GM19324 (cell line): ENCODE measurements at regions not wholly inside any gene's neighbourhood (a gene's known extent, or its start where the extent isn't known, plus 50 kb on each side); places are given as distances from the start of the nearest gene placed in this dataset.

Experiments
- ATAC-seq: cut with Tn5 transposase; IDR thresholded peaks from one replicate; pipeline ENCODE4 v1.9.1; 2021; ENCODE audit warnings: mild to moderate bottlenecking, moderate library complexity; ENCODE audit not compliant: unreplicated experiment, low FRiP score

- no peak for ATAC-seq
These were observed 79.5 kb downstream of the FAM161A start for GRCh38 chr2:61774351-61774750.

DNA sequence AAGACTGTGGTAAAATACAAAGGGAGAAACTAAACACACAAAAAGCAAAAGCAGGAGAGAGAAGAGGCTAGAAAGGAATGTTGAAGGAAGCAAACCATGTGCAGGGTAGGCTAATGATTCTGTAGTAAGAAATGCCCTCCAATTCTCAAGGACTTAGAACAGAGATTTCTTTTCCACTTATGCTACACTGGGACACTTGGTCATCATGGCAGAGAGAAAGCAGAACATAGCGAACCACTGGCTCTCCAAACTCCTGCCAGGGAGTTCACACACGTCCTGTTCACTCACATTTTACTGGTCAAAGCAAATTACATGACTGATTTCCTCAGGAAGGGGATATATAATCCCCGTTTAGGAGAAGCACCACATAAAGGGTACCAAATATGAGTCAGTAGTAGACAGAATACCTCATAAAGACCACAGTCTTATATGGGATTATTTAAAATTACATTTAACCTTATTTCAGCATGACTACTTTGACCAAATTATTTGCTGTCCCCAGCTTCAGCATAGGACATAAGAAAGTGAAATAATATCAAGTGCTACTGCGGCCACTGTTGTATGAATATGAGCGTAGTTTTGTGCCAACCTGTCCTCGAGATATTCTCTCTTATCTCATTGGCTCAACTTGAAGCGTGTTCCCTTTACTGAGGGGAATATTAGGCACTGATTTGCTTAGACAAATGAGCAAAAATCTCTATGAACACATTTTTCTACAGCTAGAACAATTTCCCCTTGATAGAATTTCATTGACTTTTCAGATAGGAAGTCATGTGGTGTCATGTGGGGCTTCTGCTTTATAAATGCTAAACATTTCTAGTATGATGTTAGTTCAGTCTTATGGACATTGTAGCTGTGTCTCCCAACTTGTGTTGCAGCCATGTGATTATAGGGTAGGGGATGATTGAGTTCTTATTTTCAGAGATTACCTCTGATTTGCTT, 81.7 kb downstream of the FAM161A start:
- no peak for ATAC-seq

GRCh38 chr2:61770746-61771145, 83.1 kb downstream of the FAM161A start:
- no peak for ATAC-seq

DNA sequence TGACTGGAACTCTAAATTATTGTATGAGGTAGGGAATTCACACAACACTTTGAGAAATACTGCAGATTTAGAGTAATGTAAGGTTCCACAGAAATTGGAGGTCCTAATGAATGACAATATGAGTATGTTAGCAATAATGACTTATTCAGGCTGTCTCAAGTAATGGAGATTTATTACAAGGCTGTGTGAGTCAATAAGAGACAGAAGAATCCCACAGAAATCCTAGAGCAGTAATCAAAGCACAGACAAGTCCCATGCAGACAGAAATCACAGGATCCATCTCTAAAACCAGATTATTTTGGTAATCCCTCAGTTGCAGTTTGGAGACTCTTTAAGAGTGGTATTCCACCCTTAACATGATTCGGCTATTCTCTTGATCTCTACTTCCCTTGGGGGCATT, 83.6 kb downstream of the FAM161A start:
- ATAC-seq = no peak

GRCh38 chr2:61769093-61769675, 84.7 kb downstream of the FAM161A start:
- ATAC-seq = no peak

GRCh38 chr2:61764035-61764800, 89.6 kb downstream of the FAM161A start:
- ATAC-seq = peak; percentile 100

- peak; percentile 7 for ATAC-seq
These were observed 90.2 kb downstream of the FAM161A start for GRCh38 chr2:61763605-61764034.

- no peak for ATAC-seq
These were observed 91.6 kb downstream of the FAM161A start for GRCh38 chr2:61762292-61762691.

DNA sequence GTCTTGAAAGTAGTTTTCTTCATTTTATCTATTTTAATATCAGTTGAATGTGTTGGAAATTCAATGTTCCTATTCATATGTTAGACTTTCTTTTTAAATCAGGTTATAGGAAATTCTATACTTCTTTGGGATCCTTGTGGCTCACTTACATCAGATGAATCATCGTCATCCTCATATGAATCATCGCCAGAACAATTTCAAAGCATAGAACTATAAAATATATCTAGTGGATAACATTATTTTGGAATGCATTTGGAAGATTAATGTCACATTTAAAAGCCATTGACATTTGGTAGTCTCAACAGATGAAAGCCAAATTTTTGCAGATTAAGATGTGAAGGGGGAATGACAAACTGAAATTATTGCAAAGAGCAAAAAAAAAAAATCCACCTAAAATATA, 94.1 kb downstream of the FAM161A start:
- no peak for ATAC-seq

DNA sequence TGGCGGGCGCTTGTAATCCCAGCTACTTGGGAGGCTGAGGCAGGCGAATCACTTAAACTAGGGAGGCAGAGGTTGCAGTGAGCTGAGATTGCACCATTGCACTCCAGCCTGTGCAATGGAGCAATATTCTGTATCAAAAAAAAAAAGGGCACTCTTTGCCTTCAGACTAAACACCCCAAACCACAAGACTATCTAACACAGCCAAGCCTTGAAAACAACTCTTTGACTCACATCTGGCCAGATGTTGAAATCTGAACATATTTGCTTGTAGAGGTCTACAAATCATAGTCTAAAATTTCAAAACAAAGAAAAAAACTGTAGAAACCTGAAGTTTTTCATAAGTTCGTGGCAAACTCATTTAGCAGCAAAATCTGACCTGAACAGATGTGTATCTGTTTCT, 94.9 kb downstream of the FAM161A start:
- ATAC-seq = no peak

GRCh38 chr2:61758159-61758558, 95.7 kb downstream of the FAM161A start:
- no peak for ATAC-seq

- no peak for ATAC-seq
These were observed 100.3 kb downstream of the FAM161A start for GRCh38 chr2:61753512-61753911.

- ATAC-seq = no peak
These were observed 103.2 kb downstream of the FAM161A start for GRCh38 chr2:61750624-61751023.

- no peak for ATAC-seq
These were observed 110.9 kb downstream of the FAM161A start for GRCh38 chr2:61742955-61743354.

DNA sequence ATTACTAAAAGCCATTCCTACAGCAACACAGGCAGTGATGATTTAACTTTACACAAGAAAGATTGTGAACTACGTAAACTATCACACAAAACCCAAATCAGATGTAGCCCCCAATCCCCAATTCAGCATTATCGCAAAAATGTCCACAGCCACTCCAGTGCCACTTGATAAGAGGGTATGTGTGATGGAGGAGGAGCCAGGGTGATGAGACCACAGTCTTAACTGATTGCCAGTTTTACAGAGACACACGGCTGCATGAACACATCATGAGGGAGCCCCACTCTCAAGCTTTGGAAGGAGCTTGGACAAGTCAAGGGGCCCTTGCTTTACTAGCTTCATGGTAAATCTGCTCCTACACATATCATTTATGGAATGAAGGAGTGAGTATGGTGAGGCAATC, 116.0 kb downstream of the FAM161A start:
- no peak for ATAC-seq

GRCh38 chr2:61736953-61737352, 116.9 kb downstream of the FAM161A start:
- no peak for ATAC-seq

DNA sequence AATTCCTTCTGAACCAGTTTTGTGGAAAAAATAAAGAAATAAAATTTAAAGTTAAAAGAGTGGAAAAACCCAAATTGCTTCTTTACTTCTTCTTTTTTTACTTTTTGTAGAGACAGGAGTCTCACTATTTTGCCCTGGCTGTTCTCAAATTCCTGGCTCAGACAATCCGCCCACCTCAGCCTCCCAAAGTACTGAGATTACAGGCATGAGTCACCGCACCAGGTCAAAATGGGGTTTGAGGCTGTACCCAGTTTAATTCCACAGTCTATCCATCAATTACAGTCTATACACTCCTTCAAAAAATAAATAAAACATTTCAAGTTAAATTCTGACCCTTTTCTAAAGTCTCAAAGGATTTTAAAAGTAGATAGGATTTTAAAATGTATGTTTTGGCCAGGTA, 120.3 kb downstream of the FAM161A start:
- ATAC-seq = no peak

DNA sequence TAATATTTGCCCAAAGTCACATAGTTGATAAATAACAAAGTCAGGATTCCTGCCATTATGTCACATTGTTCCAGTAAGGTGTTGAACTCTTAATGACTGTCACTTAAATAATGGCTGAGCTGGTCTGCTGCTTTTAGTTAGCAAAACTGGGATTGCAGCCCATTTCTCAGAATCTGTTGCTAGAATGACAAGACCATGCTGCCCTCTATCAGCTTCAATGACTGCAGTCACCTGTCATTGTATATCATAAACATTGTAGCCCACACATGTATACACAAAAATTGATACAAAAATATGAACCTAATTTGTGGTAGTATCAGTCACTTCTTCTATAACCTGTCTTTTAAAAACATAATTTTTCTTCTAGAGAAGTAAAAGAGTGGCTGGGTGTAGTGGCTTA, 121.1 kb downstream of the FAM161A start:
- ATAC-seq = no peak

DNA sequence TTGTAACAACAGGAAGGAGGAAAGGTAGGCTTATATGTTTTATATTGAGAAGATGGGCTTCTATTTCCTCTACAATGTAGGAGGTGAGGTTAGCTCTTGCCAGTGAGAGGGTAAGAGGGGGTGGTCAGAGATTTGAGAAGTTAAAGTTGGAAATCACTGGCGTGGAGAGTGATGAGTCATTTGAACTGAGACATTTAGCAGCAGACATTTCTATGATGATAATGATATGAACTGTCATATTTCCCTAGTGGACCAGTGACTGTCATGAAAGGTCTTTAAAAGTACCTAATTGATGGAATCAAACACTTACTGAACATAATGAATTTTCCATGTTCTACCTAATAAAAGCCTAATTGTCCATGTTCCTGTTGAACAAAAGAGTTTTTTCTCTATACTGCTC, 126.1 kb downstream of the FAM161A start:
- no peak for ATAC-seq

- ATAC-seq = no peak
These were observed 127.2 kb downstream of the FAM161A start for GRCh38 chr2:61726456-61727209.
